NCI-H2081 (cell line): ENCODE measurements at regions not wholly inside any gene's neighbourhood (a gene's known extent, or its start where the extent isn't known, plus 50 kb on each side); places are given as distances from the start of the nearest gene placed in this dataset.

Source experiments
- DNase-seq, 2 experiments: peaks; one replicate each; lab custom pipeline; 2025; lab: John Stamatoyannopoulos, UW

- peak; percentile 16 to 41 for DNase-seq
Observed at GRCh38 chr3:117556646-117557407, 847.2 kb downstream of the TUSC7 start.

- peak; percentile 53 to 85 for DNase-seq
Observed at GRCh38 chr3:117557464-117558090, 848.0 kb downstream of the TUSC7 start.

GRCh38 chr3:117558681-117559080 is 849.1 kb downstream of the TUSC7 start:
- DNase-seq: no peak

GRCh38 chr3:117562000-117562399 is 852.4 kb downstream of the TUSC7 start:
- DNase-seq: peak in 1 of 2 experiments; percentile 38

GRCh38 chr3:117563063-117563462 is 853.5 kb downstream of the TUSC7 start:
- DNase-seq: no peak

- no peak for DNase-seq
Observed at GRCh38 chr3:117565777-117566176, 856.2 kb downstream of the TUSC7 start.

- no peak for DNase-seq
Observed at GRCh38 chr3:117566926-117567325, 857.3 kb downstream of the TUSC7 start.

GRCh38 chr3:117567382-117567781 is 857.8 kb downstream of the TUSC7 start:
- DNase-seq: no peak

- no peak for DNase-seq
Observed at GRCh38 chr3:117567906-117568305, 858.3 kb downstream of the TUSC7 start.

- DNase-seq: no peak
Observed at GRCh38 chr3:117572786-117573185, 863.2 kb downstream of the TUSC7 start.

GRCh38 chr3:117580806-117581205 is 871.2 kb downstream of the TUSC7 start:
- no peak for DNase-seq

GRCh38 chr3:117586161-117586560 is 876.6 kb downstream of the TUSC7 start:
- DNase-seq: no peak

- DNase-seq: no peak
Observed at GRCh38 chr3:117587416-117587815, 877.8 kb downstream of the TUSC7 start.

GRCh38 chr3:117589454-117589853 is 879.9 kb downstream of the TUSC7 start:
- peak; percentile 56 to 83 for DNase-seq

- DNase-seq: no peak
Observed at GRCh38 chr3:117595615-117596014, 886.0 kb downstream of the TUSC7 start.

- no peak for DNase-seq
Observed at GRCh38 chr3:117596503-117596902, 886.9 kb downstream of the TUSC7 start.

GRCh38 chr3:117597865-117598264 is 888.3 kb downstream of the TUSC7 start:
- no peak for DNase-seq

GRCh38 chr3:117600112-117600511 is 890.5 kb downstream of the TUSC7 start:
- DNase-seq: no peak

GRCh38 chr3:117600666-117601065 is 891.1 kb downstream of the TUSC7 start:
- DNase-seq: no peak

GRCh38 chr3:117602058-117602644 is 892.6 kb downstream of the TUSC7 start:
- DNase-seq: no peak

GRCh38 chr3:117603097-117603496 is 893.5 kb downstream of the TUSC7 start:
- no peak for DNase-seq

GRCh38 chr3:117606866-117607265 is 897.3 kb downstream of the TUSC7 start:
- DNase-seq: no peak

- DNase-seq: no peak
Observed at GRCh38 chr3:117609330-117609729, 899.8 kb downstream of the TUSC7 start.
